ENCODE measurements at regions not wholly inside any gene's neighbourhood (a gene's known extent, or its start where the extent isn't known, plus 50 kb on each side); places are given as distances from the start of the nearest gene placed in this dataset.

DNA sequence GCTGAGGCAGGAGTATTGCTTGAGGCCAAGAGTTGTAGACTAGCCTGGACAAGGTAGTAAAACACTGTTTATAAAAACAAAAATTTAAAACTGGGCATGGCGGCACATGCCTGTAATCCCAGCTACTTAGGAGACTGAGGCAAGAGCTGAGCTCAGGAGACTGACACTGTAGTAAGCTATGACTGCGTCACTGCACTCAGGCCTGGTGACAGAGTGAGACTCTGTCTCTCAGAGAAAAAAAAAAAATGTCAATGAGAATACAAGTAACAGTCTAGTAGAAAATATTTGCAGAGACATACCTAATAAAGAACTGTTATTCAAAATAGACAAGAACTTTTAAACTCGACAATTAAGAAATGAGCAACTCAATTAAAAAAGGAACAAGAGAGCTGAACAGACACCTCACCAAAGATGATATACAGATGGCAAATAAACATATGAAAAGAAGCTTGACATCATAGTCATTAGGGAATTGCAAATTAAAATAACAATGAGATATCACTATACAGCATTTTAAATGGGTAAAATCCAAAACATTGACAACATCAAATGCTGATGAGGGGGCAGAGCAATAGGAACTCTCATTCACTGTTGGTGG lies 624.3 kb upstream of the ZEB2 start:
- Histone ChIP-seq H3K4me2 (ENCODE audit: insufficient read depth, insufficient read length, low read length) (no peak overlapping the region), H3K27me3 (ENCODE audit: insufficient read depth, low read length) (no peaks in the 10 kb centered on the region), H3K4me1 (ENCODE audit: insufficient read depth, low read length) (no peaks in the 10 kb centered on the region; the same call in 1 of the 2 replicates), H3K27ac (ENCODE audit: insufficient read length, low read depth, low read length) (no peak overlapping the region), H3K14ac (ENCODE audit: insufficient read depth, low read length) (no peak overlapping the region), H2BK5ac (ENCODE audit: insufficient read length, low read length) (no peak overlapping the region), H3T11ph (ENCODE audit: low read length) (no peak overlapping the region), H3K56ac (ENCODE audit: insufficient read length, low read depth, low read length) (no peak overlapping the region), H2BK15ac (ENCODE audit: low read depth, low read length) (no peak overlapping the region), H2BK12ac (ENCODE audit: insufficient read length, low read depth, low read length) (no peak overlapping the region), H4K20me1 (ENCODE audit: control insufficient read depth, insufficient read depth, insufficient read length) (no peaks in the 10 kb centered on the region), H3K4ac (ENCODE audit: low read depth, low read length) (no peak overlapping the region), H2AFZ (ENCODE audit: low read length) (no peak overlapping the region), H4K5ac (ENCODE audit: insufficient read length, low read depth, low read length) (no peak overlapping the region), H4K8ac (replicated peaks; ENCODE audit: insufficient read length, low read depth, low read length) (no peak overlapping the region), H2BK120ac (ENCODE audit: low read depth, low read length, poor library complexity, severe bottlenecking) (no peak overlapping the region), H3K79me2 (ENCODE audit: insufficient read depth, low read length) (no peaks in the 10 kb centered on the region), H3K9me3 (ENCODE audit: control insufficient read depth, low read depth, low read length) (no peaks in the 10 kb centered on the region), H2AK5ac (ENCODE audit: insufficient read length, low read length) (no peak overlapping the region), H3K23ac (ENCODE audit: insufficient read length, low read depth, low read length) (no peak overlapping the region), H3K79me1 (ENCODE audit: insufficient read depth, low read depth, low read length, poor library complexity, severe bottlenecking) (no peaks in the 10 kb centered on the region), H3K23me2 (ENCODE audit: insufficient read length, low read depth, low read length, poor library complexity, severe bottlenecking) (no peaks in the 10 kb centered on the region), H3K9ac (ENCODE audit: extremely low read depth, insufficient read length, low read length) (no peak overlapping the region), H3K18ac (ENCODE audit: insufficient read length, low read depth, low read length) (no peak overlapping the region), H2BK20ac (ENCODE audit: low read depth, low read length, poor library complexity, severe bottlenecking) (no peak overlapping the region), H4K91ac (ENCODE audit: insufficient read length, low read depth, low read length) (no peak overlapping the region)
- H3K4me3 Mint-ChIP-seq, result no peak overlapping the region
- no peak overlapping the region; a peak in 1 of 7 replicates for H3K27ac Mint-ChIP-seq
- H3K9me3 Mint-ChIP-seq, result peaks cover 0 to 4% of the 10 kb centered on the region in 2 experiments; a peak in 3 of 5 replicates
- no peaks in the 10 kb centered on the region for H3K4me1 Mint-ChIP-seq
- H3K36me3 Mint-ChIP-seq (ENCODE audit: insufficient read depth in 1 of 3, low read depth in 3 of 3), result no peaks in the 10 kb centered on the region; a peak in 2 of 7 replicates
- no peak for DNase-seq
- no CpG with 5 or more reads among the region's 3 CpGs for WGBS (ENCODE audit: extremely low coverage, insufficient read length, low lambda C conversion rate)
- TF ChIP-seq CTCF (conservative IDR thresholded peaks at IDR 0.05), result no peak
- H3K27me3 Mint-ChIP-seq (ENCODE audit: low read depth), result no peaks in the 10 kb centered on the region
